Upper lobe of right lung (tissue), 1 donor: ENCODE measurements at regions not wholly inside any gene's neighbourhood (a gene's known extent, or its start where the extent isn't known, plus 50 kb on each side); places are given as distances from the start of the nearest gene placed in this dataset.

Source experiments
- ATAC-seq: fragments of 200-7000 bp; cut with Tn5 transposase; one replicate; pipeline ENCODE4 v1.9.1; 2020; ENCODE audit warnings: mild to moderate bottlenecking, moderate library complexity
- DNase-seq: peaks from one replicate; pipeline ENCODE4 v3.0.0-alpha.2; 2020
- H3K27ac ChIP-seq: fragments of 200-600 bp; one replicate; pipeline ENCODE4 v1.8.0; 2022
- H3K27me3 ChIP-seq: fragments of 200-600 bp; one replicate; pipeline ENCODE4 v1.8.0; 2022; ENCODE audit warnings: mild to moderate bottlenecking
- H3K36me3 ChIP-seq: fragments of 200-600 bp; one replicate; pipeline ENCODE4 v1.8.0; 2022
- H3K4me1 ChIP-seq: fragments of 200-600 bp; one replicate; pipeline ENCODE4 v1.8.0; 2022
- H3K4me3 ChIP-seq: fragments of 200-600 bp; one replicate; pipeline ENCODE4 v1.8.0; 2022; ENCODE audit warnings: mild to moderate bottlenecking
- H3K9me3 ChIP-seq: fragments of 200-600 bp; one replicate; pipeline ENCODE4 v1.8.0; 2022
- CTCF ChIP-seq: fragments of 200-600 bp; IDR thresholded peaks from one replicate; pipeline ENCODE4 v1.8.0; 2022; ENCODE audit warnings: antibody characterized with exemption
- intact Hi-C: fragments of 100-400 bp; cut with DNase I; formaldehyde crosslinking; loops from one replicate; pipeline ENCODE4 v1.11.0; 2022
- donor health status: DM: no; HTN: yes; CAD: no; lungs with severe emphysema.

GRCh38 chr22:47567126-47568090 lies 805.0 kb downstream of the TBC1D22A start:
- H3K36me3 ChIP-seq: no peaks in the 10 kb centered on the region
- H3K4me3 ChIP-seq: no peak overlapping the region
- no peaks in the 10 kb centered on the region for H3K27me3 ChIP-seq
- ATAC-seq (no peak), DNase-seq (peak; percentile 51)
- H3K4me1 ChIP-seq: no peaks in the 10 kb centered on the region
- no peak overlapping the region for H3K27ac ChIP-seq
- intact Hi-C loops: no loop called here
- no peak for TF ChIP-seq CTCF
- no peaks in the 10 kb centered on the region for H3K9me3 ChIP-seq

- H3K27me3 ChIP-seq: no peaks in the 10 kb centered on the region
- H3K4me1 ChIP-seq: no peaks in the 10 kb centered on the region
- ATAC-seq: no peak
- H3K4me3 ChIP-seq: no peak overlapping the region
- no peak for DNase-seq
- TF ChIP-seq CTCF: no peak
- no peaks in the 10 kb centered on the region for H3K36me3 ChIP-seq
- H3K9me3 ChIP-seq: no peaks in the 10 kb centered on the region
- H3K27ac ChIP-seq: no peak overlapping the region
- intact Hi-C loops: no loop called here
Observed at GRCh38 chr22:47566491-47566890, 804.0 kb downstream of the TBC1D22A start.

GRCh38 chr22:47565607-47566006 lies 803.2 kb downstream of the TBC1D22A start:
- no peaks in the 10 kb centered on the region for H3K27me3 ChIP-seq
- H3K4me3 ChIP-seq: no peak overlapping the region
- no peaks in the 10 kb centered on the region for H3K9me3 ChIP-seq
- H3K4me1 ChIP-seq: no peaks in the 10 kb centered on the region
- H3K36me3 ChIP-seq: no peaks in the 10 kb centered on the region
- no peak for DNase-seq
- TF ChIP-seq CTCF: no peak
- intact Hi-C loops: no loop called here
- no peak overlapping the region for H3K27ac ChIP-seq
- ATAC-seq: no peak

GRCh38 chr22:47564651-47565434 lies 802.4 kb downstream of the TBC1D22A start:
- H3K4me3 ChIP-seq: no peak overlapping the region
- H3K9me3 ChIP-seq: no peaks in the 10 kb centered on the region
- no peaks in the 10 kb centered on the region for H3K4me1 ChIP-seq
- intact Hi-C loops: no loop called here
- TF ChIP-seq CTCF: no peak
- no peaks in the 10 kb centered on the region for H3K27me3 ChIP-seq
- no peak overlapping the region for H3K27ac ChIP-seq
- ATAC-seq (peak; percentile 21), DNase-seq (no peak)
- no peaks in the 10 kb centered on the region for H3K36me3 ChIP-seq

- Histone ChIP-seq H3K27me3 (no peaks in the 10 kb centered on the region), H3K4me1 (no peaks in the 10 kb centered on the region), H3K27ac (no peak overlapping the region), H3K4me3 (no peak overlapping the region), H3K36me3 (no peaks in the 10 kb centered on the region), H3K9me3 (no peaks in the 10 kb centered on the region)
- intact Hi-C loops: no loop called here
- ATAC-seq (no peak), DNase-seq (no peak)
- no peak for TF ChIP-seq CTCF
Observed at GRCh38 chr22:47564158-47564450, 801.7 kb downstream of the TBC1D22A start.
